T-helper 1 cell treated with Interleukin-12 subunit alpha and Interleukin-12 subunit beta and Interleukin-4 antibody, amounts not matched to agents 30 μg/mL and 1 μg/mL, for 36 hours (primary cell): ENCODE measurements at regions not wholly inside any gene's neighbourhood (a gene's known extent, or its start where the extent isn't known, plus 50 kb on each side); places are given as distances from the start of the nearest gene placed in this dataset.

Source experiments
- H3K27ac Mint-ChIP-seq: one replicate; pipeline ENCODE4 v1.8.0; 2021; ENCODE audit warnings: mild to moderate bottlenecking, mixed read lengths
- H3K27me3 Mint-ChIP-seq: one replicate; pipeline ENCODE4 v1.8.0; 2021; ENCODE audit warnings: low read depth, mixed read lengths
- H3K36me3 Mint-ChIP-seq: one replicate; pipeline ENCODE4 v1.8.0; 2021; ENCODE audit warnings: low read depth, mixed read lengths
- H3K4me1 Mint-ChIP-seq: one replicate; pipeline ENCODE4 v1.8.0; 2021; ENCODE audit warnings: low read depth, mixed read lengths
- H3K4me3 Mint-ChIP-seq: one replicate; pipeline ENCODE4 v1.8.0; 2021; ENCODE audit warnings: mild to moderate bottlenecking, moderate library complexity, mixed read lengths
- H3K9me3 Mint-ChIP-seq: one replicate; pipeline ENCODE4 v1.8.0; 2021; ENCODE audit warnings: mixed read lengths

- peaks cover 26% of the 10 kb centered on the region for H3K9me3 Mint-ChIP-seq
- peaks cover 7% of the 10 kb centered on the region for H3K27me3 Mint-ChIP-seq
- H3K27ac Mint-ChIP-seq: no peak overlapping the region
- H3K4me3 Mint-ChIP-seq: no peak overlapping the region
- H3K4me1 Mint-ChIP-seq: peaks cover 23% of the 10 kb centered on the region
- H3K36me3 Mint-ChIP-seq: peaks cover 13% of the 10 kb centered on the region
Measured at GRCh38 chr3:31425401-31425800, 107.3 kb upstream of the STT3B start.

- no peak overlapping the region for H3K27ac Mint-ChIP-seq
- peaks cover 7% of the 10 kb centered on the region for H3K27me3 Mint-ChIP-seq
- no peak overlapping the region for H3K4me3 Mint-ChIP-seq
- peaks cover 23% of the 10 kb centered on the region for H3K9me3 Mint-ChIP-seq
- peaks cover 8% of the 10 kb centered on the region for H3K4me1 Mint-ChIP-seq
- H3K36me3 Mint-ChIP-seq: peaks cover 10% of the 10 kb centered on the region
Measured at GRCh38 chr3:31427623-31428022, 105.1 kb upstream of the STT3B start.

GRCh38 chr3:31431321-31431720 is 101.4 kb upstream of the STT3B start:
- Mint-ChIP-seq H3K27me3 (peaks cover 7% of the 10 kb centered on the region), H3K36me3 (peaks cover 2% of the 10 kb centered on the region), H3K27ac (no peak overlapping the region), H3K4me3 (no peak overlapping the region), H3K4me1 (peaks cover 3% of the 10 kb centered on the region), H3K9me3 (peaks cover 30% of the 10 kb centered on the region)

- Mint-ChIP-seq H3K36me3 (peaks cover 2% of the 10 kb centered on the region), H3K27me3 (peaks cover 1% of the 10 kb centered on the region), H3K4me1 (peaks cover 5% of the 10 kb centered on the region), H3K9me3 (peaks cover 37% of the 10 kb centered on the region), H3K27ac (no peak overlapping the region), H3K4me3 (no peak overlapping the region)
Measured at GRCh38 chr3:31432897-31433678, 99.6 kb upstream of the STT3B start.

- no peak overlapping the region for H3K4me3 Mint-ChIP-seq
- H3K4me1 Mint-ChIP-seq: peaks cover 5% of the 10 kb centered on the region
- H3K27me3 Mint-ChIP-seq: no peaks in the 10 kb centered on the region
- peaks cover 38% of the 10 kb centered on the region for H3K9me3 Mint-ChIP-seq
- H3K27ac Mint-ChIP-seq: no peak overlapping the region
- H3K36me3 Mint-ChIP-seq: peaks cover 2% of the 10 kb centered on the region
Measured at GRCh38 chr3:31433679-31433992, 99.1 kb upstream of the STT3B start.

- H3K9me3 Mint-ChIP-seq: peaks cover 30% of the 10 kb centered on the region
- no peak overlapping the region for H3K4me3 Mint-ChIP-seq
- peaks cover 5% of the 10 kb centered on the region for H3K4me1 Mint-ChIP-seq
- no peaks in the 10 kb centered on the region for H3K27me3 Mint-ChIP-seq
- peaks cover 2% of the 10 kb centered on the region for H3K36me3 Mint-ChIP-seq
- no peak overlapping the region for H3K27ac Mint-ChIP-seq
Measured at GRCh38 chr3:31434819-31435218, 97.9 kb upstream of the STT3B start.

GRCh38 chr3:31436830-31437229 is 95.9 kb upstream of the STT3B start:
- Mint-ChIP-seq H3K27me3 (no peaks in the 10 kb centered on the region), H3K27ac (no peak overlapping the region), H3K4me1 (peaks cover 5% of the 10 kb centered on the region), H3K9me3 (peaks cover 30% of the 10 kb centered on the region), H3K36me3 (peaks cover 2% of the 10 kb centered on the region), H3K4me3 (no peak overlapping the region)

- Mint-ChIP-seq H3K36me3 (peaks cover 2% of the 10 kb centered on the region), H3K4me3 (no peak overlapping the region), H3K9me3 (peaks cover 30% of the 10 kb centered on the region)
Measured at GRCh38 chr3:31438742-31439141, 94.0 kb upstream of the STT3B start.

GRCh38 chr3:31439890-31440750 is 92.6 kb upstream of the STT3B start:
- Mint-ChIP-seq H3K27ac (no peak overlapping the region), H3K4me3 (no peak overlapping the region), H3K4me1 (peaks cover 8% of the 10 kb centered on the region)

More at GRCh38 chr3:31438742-31439141, 94.0 kb upstream of the STT3B start:
- no peak overlapping the region for H3K27ac Mint-ChIP-seq
- no peaks in the 10 kb centered on the region for H3K27me3 Mint-ChIP-seq
- H3K4me1 Mint-ChIP-seq: peaks cover 6% of the 10 kb centered on the region

GRCh38 chr3:31440878-31441277 is 91.8 kb upstream of the STT3B start:
- H3K36me3 Mint-ChIP-seq: peaks cover 2% of the 10 kb centered on the region

More at GRCh38 chr3:31439890-31440750, 92.6 kb upstream of the STT3B start:
- Mint-ChIP-seq H3K36me3 (peaks cover 2% of the 10 kb centered on the region), H3K9me3 (peaks cover 24% of the 10 kb centered on the region), H3K27me3 (no peaks in the 10 kb centered on the region)

GRCh38 chr3:31442755-31443154 is 90.0 kb upstream of the STT3B start:
- H3K4me3 Mint-ChIP-seq: no peak overlapping the region
- H3K27ac Mint-ChIP-seq: no peak overlapping the region
- H3K9me3 Mint-ChIP-seq: peaks cover 4% of the 10 kb centered on the region
- H3K27me3 Mint-ChIP-seq: no peaks in the 10 kb centered on the region
- peaks cover 6% of the 10 kb centered on the region for H3K4me1 Mint-ChIP-seq
- peaks cover under 1% of the 10 kb centered on the region for H3K36me3 Mint-ChIP-seq

More at GRCh38 chr3:31440878-31441277, 91.8 kb upstream of the STT3B start:
- H3K9me3 Mint-ChIP-seq: peaks cover 20% of the 10 kb centered on the region
- peaks cover 8% of the 10 kb centered on the region for H3K4me1 Mint-ChIP-seq
- H3K27me3 Mint-ChIP-seq: no peaks in the 10 kb centered on the region
- no peak overlapping the region for H3K27ac Mint-ChIP-seq
- H3K4me3 Mint-ChIP-seq: no peak overlapping the region

- H3K27me3 Mint-ChIP-seq: no peaks in the 10 kb centered on the region
- H3K27ac Mint-ChIP-seq: no peak overlapping the region
- no peak overlapping the region for H3K4me3 Mint-ChIP-seq
- H3K9me3 Mint-ChIP-seq: peaks cover 11% of the 10 kb centered on the region
- H3K4me1 Mint-ChIP-seq: peaks cover 14% of the 10 kb centered on the region
- H3K36me3 Mint-ChIP-seq: peaks cover 8% of the 10 kb centered on the region
Measured at GRCh38 chr3:31444220-31445142, 88.2 kb upstream of the STT3B start.

GRCh38 chr3:31445701-31446100 is 87.0 kb upstream of the STT3B start:
- Mint-ChIP-seq H3K4me3 (no peak overlapping the region), H3K9me3 (peaks cover 21% of the 10 kb centered on the region), H3K27ac (no peak overlapping the region), H3K27me3 (no peaks in the 10 kb centered on the region), H3K4me1 (peaks cover 21% of the 10 kb centered on the region), H3K36me3 (peaks cover 10% of the 10 kb centered on the region)
